ENCODE measurements at regions not wholly inside any gene's neighbourhood (a gene's known extent, or its start where the extent isn't known, plus 50 kb on each side); places are given as distances from the start of the nearest gene placed in this dataset.
"Not testable (repeated sequence)": the region's sequence is repeated elsewhere in the genome, so short reads cannot be mapped to it uniquely, and the experiment has no call there.

- Histone ChIP-seq H3K27me3 (peaks cover 3% of the 10 kb centered on the region), H3K9me3 (no peaks in the 10 kb centered on the region), H3K4me3 (ENCODE audit: low read depth, low read length) (no peak overlapping the region), H3K36me3 (no peaks in the 10 kb centered on the region), H3K4me1 (no peaks in the 10 kb centered on the region)
- DNase-seq, result no peak
- no peak for TF ChIP-seq CTCF (IDR thresholded peaks at IDR 0.05; ENCODE audit: low read depth, low read length)
Measured at GRCh38 chr2:31813016-31813415, 197.8 kb downstream of the MEMO1 start.

- no peak overlapping the region for H3K4me3 ChIP-seq (ENCODE audit: low read depth, low read length)
- no peaks in the 10 kb centered on the region for H3K36me3 ChIP-seq
- no peak for TF ChIP-seq CTCF (IDR thresholded peaks at IDR 0.05; ENCODE audit: low read depth, low read length)
- H3K4me1 ChIP-seq, result no peaks in the 10 kb centered on the region
- no peaks in the 10 kb centered on the region for H3K9me3 ChIP-seq
- H3K27me3 ChIP-seq, result peaks cover 3% of the 10 kb centered on the region; the same call in 1 of the 2 replicates
- no peak for DNase-seq
Measured at GRCh38 chr2:31812051-31812798, 198.6 kb downstream of the MEMO1 start.

- Histone ChIP-seq H3K4me1 (no peaks in the 10 kb centered on the region), H3K36me3 (no peaks in the 10 kb centered on the region), H3K4me3 (ENCODE audit: low read depth, low read length) (no peak overlapping the region), H3K27me3 (peaks cover 3% of the 10 kb centered on the region; the same call in 1 of the 2 replicates), H3K9me3 (no peaks in the 10 kb centered on the region)
- DNase-seq, result no peak
- TF ChIP-seq CTCF (IDR thresholded peaks at IDR 0.05; ENCODE audit: low read depth, low read length), result no peak
Measured at GRCh38 chr2:31811482-31811881, 199.3 kb downstream of the MEMO1 start.

- no peaks in the 10 kb centered on the region for H3K9me3 ChIP-seq
- H3K4me3 ChIP-seq (ENCODE audit: low read depth, low read length), result no peak overlapping the region
- TF ChIP-seq CTCF (IDR thresholded peaks at IDR 0.05; ENCODE audit: low read depth, low read length), result no peak
- DNase-seq, result no peak
- H3K36me3 ChIP-seq, result no peaks in the 10 kb centered on the region
- H3K4me1 ChIP-seq, result no peaks in the 10 kb centered on the region
- peaks cover 3% of the 10 kb centered on the region; the same call in 1 of the 2 replicates for H3K27me3 ChIP-seq
Measured at GRCh38 chr2:31810200-31810917, 200.4 kb downstream of the MEMO1 start.

- no peak for DNase-seq
- H3K4me3 ChIP-seq (ENCODE audit: low read depth, low read length), result no peak overlapping the region
- H3K27me3 ChIP-seq, result no peaks in the 10 kb centered on the region
- H3K9me3 ChIP-seq, result no peaks in the 10 kb centered on the region
- no peak for TF ChIP-seq CTCF (IDR thresholded peaks at IDR 0.05; ENCODE audit: low read depth, low read length)
- H3K36me3 ChIP-seq, result no peaks in the 10 kb centered on the region
- no peaks in the 10 kb centered on the region for H3K4me1 ChIP-seq
Measured at GRCh38 chr2:31805688-31806087, 205.1 kb downstream of the MEMO1 start.

- not testable (repeated sequence) for H3K4me3 ChIP-seq (ENCODE audit: low read depth, low read length); H3K4me1 ChIP-seq; H3K27me3 ChIP-seq; H3K9me3 ChIP-seq; DNase-seq; H3K36me3 ChIP-seq
Measured at GRCh38 chr2:31803481-31804153, 207.2 kb downstream of the MEMO1 start.
